Ascending aorta (tissue), 2 donors: ENCODE measurements at regions not wholly inside any gene's neighbourhood (a gene's known extent, or its start where the extent isn't known, plus 50 kb on each side); places are given as distances from the start of the nearest gene placed in this dataset.

ENCODE experiments used
- DNase-seq, 2 donors: peaks; one replicate each; pipeline ENCODE4 v3.0.0-alpha.2; 2019; ENCODE audit warnings: low spot score in 2 of 2
- H3K27ac ChIP-seq, 2 donors: fragments of 200-600 bp; sonication (generic); one replicate each; pipeline ENCODE4 v1.5.1; 2016 to 2017; ENCODE audit warnings: mild to moderate bottlenecking in 1 of 2
- H3K27me3 ChIP-seq: fragments of 200-600 bp; sonication (generic); one replicate; pipeline ENCODE4 v1.5.1; 2017
- H3K36me3 ChIP-seq, 2 donors: fragments of 200-600 bp; sonication (generic); one replicate each; pipeline ENCODE4 v1.5.1; 2016
- H3K4me1 ChIP-seq, 2 donors: fragments of 200-600 bp; sonication (generic); one replicate each; pipeline ENCODE4 v1.5.1; 2016 to 2017; ENCODE audit warnings: mild to moderate bottlenecking in 1 of 2
- H3K4me3 ChIP-seq, 2 donors: fragments of 200-600 bp; sonication (generic); one replicate each; pipeline ENCODE4 v1.5.1; 2016 to 2017; ENCODE audit warnings: mild to moderate bottlenecking in 1 of 2
- H3K9me3 ChIP-seq, 2 donors: fragments of 200-600 bp; sonication (generic); one replicate each; pipeline ENCODE4 v1.5.1; 2016
- intact Hi-C: fragments of 100-400 bp; cut with DNase I; formaldehyde crosslinking; loops from one replicate; pipeline ENCODE4 v1.15.1; 2023
- TF ChIP-seq, protein P1 (sequence below), 3 experiments: fragments of 200-600 bp in 2 of 3; fragments of 450-650 bp in 1 of 3; sonication (generic) in 2 of 3; IDR thresholded peaks; one replicate each; pipeline ENCODE4 v1.5.1; 2016 to 2019; ENCODE audit warnings: antibody characterized with exemption in 3 of 3, mild to moderate bottlenecking in 1 of 3, moderate library complexity in 1 of 3

GRCh38 chr3:72285502-72285901 is 500.6 kb upstream of the PROK2 start:
- Histone ChIP-seq H3K4me3 (no peak overlapping the region), H3K27me3 (peaks cover 6% of the 10 kb centered on the region), H3K27ac (no peak overlapping the region), H3K9me3 (no peaks in the 10 kb centered on the region), H3K36me3 (no peaks in the 10 kb centered on the region), H3K4me1 (peaks cover 0 to 8% of the 10 kb centered on the region in 2 donors)
- TF ChIP-seq, protein P1, sequence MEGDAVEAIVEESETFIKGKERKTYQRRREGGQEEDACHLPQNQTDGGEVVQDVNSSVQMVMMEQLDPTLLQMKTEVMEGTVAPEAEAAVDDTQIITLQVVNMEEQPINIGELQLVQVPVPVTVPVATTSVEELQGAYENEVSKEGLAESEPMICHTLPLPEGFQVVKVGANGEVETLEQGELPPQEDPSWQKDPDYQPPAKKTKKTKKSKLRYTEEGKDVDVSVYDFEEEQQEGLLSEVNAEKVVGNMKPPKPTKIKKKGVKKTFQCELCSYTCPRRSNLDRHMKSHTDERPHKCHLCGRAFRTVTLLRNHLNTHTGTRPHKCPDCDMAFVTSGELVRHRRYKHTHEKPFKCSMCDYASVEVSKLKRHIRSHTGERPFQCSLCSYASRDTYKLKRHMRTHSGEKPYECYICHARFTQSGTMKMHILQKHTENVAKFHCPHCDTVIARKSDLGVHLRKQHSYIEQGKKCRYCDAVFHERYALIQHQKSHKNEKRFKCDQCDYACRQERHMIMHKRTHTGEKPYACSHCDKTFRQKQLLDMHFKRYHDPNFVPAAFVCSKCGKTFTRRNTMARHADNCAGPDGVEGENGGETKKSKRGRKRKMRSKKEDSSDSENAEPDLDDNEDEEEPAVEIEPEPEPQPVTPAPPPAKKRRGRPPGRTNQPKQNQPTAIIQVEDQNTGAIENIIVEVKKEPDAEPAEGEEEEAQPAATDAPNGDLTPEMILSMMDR (IDR thresholded peaks at IDR 0.05): no peak
- no peak for DNase-seq
- intact Hi-C loops: no loop called here

DNA sequence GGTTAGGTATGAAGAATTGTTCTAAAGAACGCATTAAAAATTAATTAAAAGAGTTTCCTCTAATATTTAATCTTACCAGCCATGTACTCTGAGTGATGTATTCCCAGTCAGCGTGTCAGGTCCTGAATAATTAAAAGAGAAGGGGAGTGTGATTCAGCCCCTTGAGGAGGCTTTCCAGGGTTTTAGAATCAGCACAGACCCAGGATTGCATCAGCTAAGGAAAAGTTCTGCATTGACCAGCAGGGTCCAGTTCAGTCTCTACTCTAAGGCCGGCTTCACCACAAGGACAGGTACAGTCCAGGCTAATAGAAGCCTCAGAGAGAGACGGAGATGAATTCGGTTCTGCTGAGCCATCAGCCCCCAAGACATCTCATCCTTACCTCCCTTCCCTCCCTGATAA is 499.5 kb upstream of the PROK2 start:
- DNase-seq: no peak
- H3K4me1 ChIP-seq: peaks cover 0 to 8% of the 10 kb centered on the region in 2 donors

DNA sequence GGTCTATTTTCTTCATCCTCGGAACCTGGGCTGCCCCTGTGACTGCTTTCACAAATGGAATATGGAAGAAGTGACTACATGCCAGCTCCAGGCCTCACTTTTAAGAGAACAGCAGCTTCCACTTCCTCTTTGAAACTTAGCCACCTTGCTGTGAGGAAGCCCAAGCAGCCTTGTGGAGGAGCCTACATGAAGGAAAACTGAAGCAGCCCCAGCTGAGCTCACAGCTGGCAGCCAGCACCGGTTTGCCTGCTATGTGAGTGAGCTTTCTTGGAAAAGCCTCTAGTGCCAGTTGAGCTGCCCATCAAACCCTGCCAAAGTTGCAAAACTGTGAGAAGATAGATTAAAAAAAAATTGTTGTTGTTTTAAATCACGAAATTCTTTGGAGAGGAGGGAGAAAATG is 498.0 kb upstream of the PROK2 start:
- Histone ChIP-seq H3K4me3 (no peak overlapping the region), H3K27me3 (peaks cover 1% of the 10 kb centered on the region), H3K9me3 (no peaks in the 10 kb centered on the region), H3K4me1 (peaks cover 0 to 3% of the 10 kb centered on the region in 2 donors), H3K27ac (no peak overlapping the region), H3K36me3 (no peaks in the 10 kb centered on the region)
- DNase-seq: no peak
- TF ChIP-seq, protein P1 (IDR thresholded peaks at IDR 0.05): no peak
- intact Hi-C loops: no loop called here

More for the DNA sequence above, 499.5 kb upstream of the PROK2 start:
- intact Hi-C loops: no loop called here
- H3K9me3 ChIP-seq: no peaks in the 10 kb centered on the region
- TF ChIP-seq, protein P1 (IDR thresholded peaks at IDR 0.05): no peak
- no peak overlapping the region for H3K4me3 ChIP-seq
- no peaks in the 10 kb centered on the region for H3K36me3 ChIP-seq
- H3K27ac ChIP-seq: no peak overlapping the region
- peaks cover 6% of the 10 kb centered on the region for H3K27me3 ChIP-seq

- Histone ChIP-seq H3K4me1 (peaks cover 0 to 3% of the 10 kb centered on the region in 2 donors), H3K27me3 (no peaks in the 10 kb centered on the region), H3K9me3 (no peaks in the 10 kb centered on the region), H3K27ac (no peak overlapping the region), H3K36me3 (no peaks in the 10 kb centered on the region), H3K4me3 (no peak overlapping the region)
- TF ChIP-seq, protein P1 (IDR thresholded peaks at IDR 0.05): no peak
- no peak for DNase-seq
- intact Hi-C loops: no loop called here
Measured at GRCh38 chr3:72281551-72281950, 496.6 kb upstream of the PROK2 start.

- H3K4me1 ChIP-seq: peaks cover 0 to 3% of the 10 kb centered on the region in 2 donors
- H3K9me3 ChIP-seq: no peaks in the 10 kb centered on the region
- intact Hi-C loops: no loop called here
- H3K4me3 ChIP-seq: no peak overlapping the region
- TF ChIP-seq, protein P1 (IDR thresholded peaks at IDR 0.05): no peak
- H3K27ac ChIP-seq: no peak overlapping the region
- no peaks in the 10 kb centered on the region for H3K36me3 ChIP-seq
- no peaks in the 10 kb centered on the region for H3K27me3 ChIP-seq
- no peak for DNase-seq
Measured at GRCh38 chr3:72280876-72281275, 495.9 kb upstream of the PROK2 start.

GRCh38 chr3:72279631-72280041 is 494.7 kb upstream of the PROK2 start:
- Histone ChIP-seq H3K27ac (no peak overlapping the region), H3K4me1 (peaks cover 0 to 3% of the 10 kb centered on the region in 2 donors), H3K27me3 (no peaks in the 10 kb centered on the region), H3K9me3 (no peaks in the 10 kb centered on the region), H3K4me3 (no peak overlapping the region), H3K36me3 (no peaks in the 10 kb centered on the region)
- no peak for DNase-seq
- intact Hi-C loops: no loop called here
- TF ChIP-seq, protein P1 (IDR thresholded peaks at IDR 0.05): no peak
